B cell (primary cell): ENCODE measurements at regions not wholly inside any gene's neighbourhood (a gene's known extent, or its start where the extent isn't known, plus 50 kb on each side); places are given as distances from the start of the nearest gene placed in this dataset.

Source experiments
- CTCF ChIP-seq: fragments of 200-600 bp; IDR thresholded peaks from one replicate; pipeline ENCODE4 v1.8.0; 2022; ENCODE audit warnings: antibody characterized with exemption, mild to moderate bottlenecking
- EZH2 ChIP-seq: IDR thresholded peaks from 2 replicates; pipeline ENCODE4 v1.6.1; 2012; ENCODE audit warnings: borderline replicate concordance, low read depth, mild to moderate bottlenecking, moderate library complexity, low read length; ENCODE audit not compliant: insufficient read depth, poor library complexity, severe bottlenecking

GRCh38 chr13:111614613-111615012, 294.2 kb downstream of the TEX29 start:
- TF ChIP-seq EZH2, result no peak
- TF ChIP-seq CTCF, result no peak
